WTC11 (cell line): ENCODE measurements at regions not wholly inside any gene's neighbourhood (a gene's known extent, or its start where the extent isn't known, plus 50 kb on each side); places are given as distances from the start of the nearest gene placed in this dataset.

Experiments
- ATAC-seq: fragments of 200-7000 bp; cut with Tn5 transposase; 2 replicates; pipeline ENCODE4 v1.10.0; 2021; ENCODE audit warnings: mild to moderate bottlenecking, moderate library complexity
- CTCF ChIA-PET: fragments of 300-600 bp; sonication (Branson Sonifier 250); formaldehyde crosslinking; loops from one replicate; lab custom pipeline; 2021; ENCODE audit warnings: antibody characterized with exemption; lab: Charles Lee
- POLR2A ChIA-PET: fragments of 350-600 bp; sonication (Branson Sonifier 250); formaldehyde crosslinking; loops from one replicate; lab custom pipeline; 2021; ENCODE audit warnings: antibody characterized with exemption; lab: Charles Lee
- DNase-seq: peaks from one replicate; pipeline ENCODE4 v3.0.0; 2021; ENCODE audit warnings: low spot score
- H3K27ac Mint-ChIP-seq: 2 replicates; pipeline ENCODE4 v1.8.0; 2021; ENCODE audit warnings: mixed read lengths
- H3K27me3 Mint-ChIP-seq: 2 replicates; pipeline ENCODE4 v1.8.0; 2021; ENCODE audit warnings: low read depth, mild to moderate bottlenecking, moderate library complexity, mixed read lengths
- H3K36me3 Mint-ChIP-seq: 2 replicates; pipeline ENCODE4 v1.8.0; 2021; ENCODE audit warnings: mixed read lengths
- H3K4me1 Mint-ChIP-seq: 2 replicates; pipeline ENCODE4 v1.8.0; 2022; ENCODE audit warnings: mixed read lengths
- H3K4me3 Mint-ChIP-seq: 2 replicates; pipeline ENCODE4 v1.8.0; 2021; ENCODE audit warnings: mild to moderate bottlenecking, moderate library complexity, mixed read lengths
- H3K9me3 Mint-ChIP-seq: 2 replicates; pipeline ENCODE4 v1.8.0; 2021; ENCODE audit warnings: mixed read lengths
- CBFB ChIP-seq: sonication (generic); formaldehyde crosslinking; IDR thresholded peaks from 2 replicates; pipeline ENCODE4 v1.8.1; 2022; ENCODE audit warnings: mild to moderate bottlenecking, low read depth, missing genetic modification reagents
- CREM ChIP-seq: sonication (generic); formaldehyde crosslinking; IDR thresholded peaks from 2 replicates; pipeline ENCODE4 v1.8.1; 2022; ENCODE audit warnings: mild to moderate bottlenecking, missing genetic modification reagents, moderate library complexity
- ELF4 ChIP-seq: sonication (generic); formaldehyde crosslinking; IDR thresholded peaks from 2 replicates; pipeline ENCODE4 v1.8.1; 2022; ENCODE audit warnings: low read depth, mild to moderate bottlenecking, moderate library complexity, missing genetic modification reagents
- EMX1 ChIP-seq: fragments of 250-450 bp; sonication (Bioruptor Pico); IDR thresholded peaks from 2 replicates; pipeline ENCODE4 v1.8.0; 2021; ENCODE audit warnings: mild to moderate bottlenecking
- ESRRA ChIP-seq: sonication (generic); formaldehyde crosslinking; IDR thresholded peaks from 2 replicates; pipeline ENCODE4 v1.8.1; 2022; ENCODE audit warnings: mild to moderate bottlenecking, missing genetic modification reagents, borderline replicate concordance
- FOXJ3 ChIP-seq: sonication (generic); formaldehyde crosslinking; IDR thresholded peaks from 2 replicates; pipeline ENCODE4 v1.9.0; 2021; ENCODE audit warnings: missing genetic modification reagents, mild to moderate bottlenecking, borderline replicate concordance
- FOXK1 ChIP-seq: sonication (generic); formaldehyde crosslinking; IDR thresholded peaks from 2 replicates; pipeline ENCODE4 v1.8.0; 2022; ENCODE audit warnings: mild to moderate bottlenecking, moderate library complexity, missing genetic modification reagents
- FOXP1 ChIP-seq: sonication (generic); formaldehyde crosslinking; IDR thresholded peaks from 2 replicates; pipeline ENCODE4 v1.8.0; 2022; ENCODE audit warnings: missing genetic modification reagents, mild to moderate bottlenecking, moderate library complexity, borderline replicate concordance
- HMGXB4 ChIP-seq: sonication (generic); formaldehyde crosslinking; IDR thresholded peaks from 2 replicates; pipeline ENCODE4 v1.8.1; 2023; ENCODE audit warnings: mild to moderate bottlenecking, moderate library complexity, missing genetic modification reagents
- NFATC4 ChIP-seq: fragments of 250-450 bp; sonication (Bioruptor Pico); IDR thresholded peaks from 2 replicates; pipeline ENCODE4 v1.9.0; 2021; ENCODE audit warnings: mild to moderate bottlenecking
- NFYB ChIP-seq: sonication (generic); formaldehyde crosslinking; conservative IDR thresholded peaks from 2 replicates; pipeline ENCODE4 v1.8.0; 2022; ENCODE audit warnings: low read depth, missing genetic modification reagents
- PRDM15 ChIP-seq: sonication (generic); formaldehyde crosslinking; IDR thresholded peaks from 2 replicates; pipeline ENCODE4 v1.8.0; 2022; ENCODE audit warnings: missing genetic modification reagents
- PRRX2 ChIP-seq: fragments of 250-450 bp; sonication (Bioruptor Pico); IDR thresholded peaks from 2 replicates; pipeline ENCODE4 v1.8.0; 2021; ENCODE audit warnings: mild to moderate bottlenecking
- SMAD4 ChIP-seq: sonication (generic); formaldehyde crosslinking; IDR thresholded peaks from 2 replicates; pipeline ENCODE4 v1.8.0; 2022; ENCODE audit warnings: mild to moderate bottlenecking, missing genetic modification reagents
- SOX15 ChIP-seq: fragments of 250-450 bp; sonication (Bioruptor Pico); IDR thresholded peaks from 2 replicates; pipeline ENCODE4 v1.9.0; 2021; ENCODE audit warnings: mild to moderate bottlenecking
- TEAD1 ChIP-seq: sonication (generic); formaldehyde crosslinking; IDR thresholded peaks from 2 replicates; pipeline ENCODE4 v1.8.0; 2022; ENCODE audit warnings: mild to moderate bottlenecking, missing genetic modification reagents
- TF ChIP-seq, protein P1 (sequence below): fragments of 200-600 bp; IDR thresholded peaks from 2 replicates; pipeline ENCODE4 v1.8.0; 2022; ENCODE audit warnings: antibody characterized with exemption
- TF ChIP-seq, protein P2 (sequence below): sonication (generic); formaldehyde crosslinking; IDR thresholded peaks from 2 replicates; pipeline ENCODE4 v1.8.0; 2023; ENCODE audit warnings: missing genetic modification reagents
- TF ChIP-seq, protein P3 (sequence below): sonication (generic); formaldehyde crosslinking; conservative IDR thresholded peaks from 2 replicates; pipeline ENCODE4 v1.8.1; 2023; ENCODE audit warnings: mild to moderate bottlenecking, low read depth, missing genetic modification reagents, moderate library complexity
- TF ChIP-seq, protein P4 (sequence below): sonication (generic); formaldehyde crosslinking; IDR thresholded peaks from 2 replicates; pipeline ENCODE4 v1.8.1; 2023; ENCODE audit warnings: mild to moderate bottlenecking, missing genetic modification reagents
- TF ChIP-seq, protein P5 (sequence below): sonication (generic); formaldehyde crosslinking; IDR thresholded peaks from 2 replicates; pipeline ENCODE4 v1.8.0; 2022; ENCODE audit warnings: mild to moderate bottlenecking, missing genetic modification reagents

DNA sequence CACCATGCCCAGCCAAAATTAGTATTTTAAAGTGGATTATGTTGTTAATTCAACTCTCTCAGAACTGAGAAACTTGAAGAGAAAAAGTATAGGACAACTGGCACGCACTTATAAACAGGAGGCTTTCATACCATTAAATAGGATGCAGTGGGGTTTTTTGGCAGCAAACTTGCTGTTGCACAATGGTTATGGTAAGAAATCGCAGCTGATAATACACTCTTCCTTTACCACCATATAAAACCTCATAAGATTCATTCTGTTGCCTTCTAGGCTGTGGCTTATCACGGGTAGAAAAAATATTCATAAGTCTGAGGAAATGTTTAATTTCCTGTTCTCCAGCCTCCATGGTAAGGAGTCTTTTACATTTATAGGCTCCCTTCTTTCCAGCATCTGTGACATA is 95.3 kb downstream of the TMCO5A start:
- peaks cover 3% of the 10 kb centered on the region; the same call in 1 of the 2 replicates for H3K36me3 Mint-ChIP-seq
- no peak overlapping the region for H3K4me3 Mint-ChIP-seq
- H3K27me3 Mint-ChIP-seq = no peaks in the 10 kb centered on the region
- ChIA-PET CTCF (no interaction called here), POLR2A (no interaction called here)
- no peak for DNase-seq
- H3K27ac Mint-ChIP-seq = no peak overlapping the region
- H3K9me3 Mint-ChIP-seq = peaks cover 24% of the 10 kb centered on the region
- TF ChIP-seq NFYB (CRISPR knock-in tag) (no peak), CREM (CRISPR knock-in tag) (no peak), PRDM15 (CRISPR knock-in tag) (no peak), NFATC4 (CRISPR knock-in tag) (no peak), FOXK1 (CRISPR knock-in tag) (no peak), ESRRA (no peak), FOXP1 (CRISPR knock-in tag) (no peak), SOX15 (CRISPR knock-in tag) (no peak), EMX1 (no peak), SMAD4 (CRISPR knock-in tag) (no peak)
- TF ChIP-seq, protein P1, sequence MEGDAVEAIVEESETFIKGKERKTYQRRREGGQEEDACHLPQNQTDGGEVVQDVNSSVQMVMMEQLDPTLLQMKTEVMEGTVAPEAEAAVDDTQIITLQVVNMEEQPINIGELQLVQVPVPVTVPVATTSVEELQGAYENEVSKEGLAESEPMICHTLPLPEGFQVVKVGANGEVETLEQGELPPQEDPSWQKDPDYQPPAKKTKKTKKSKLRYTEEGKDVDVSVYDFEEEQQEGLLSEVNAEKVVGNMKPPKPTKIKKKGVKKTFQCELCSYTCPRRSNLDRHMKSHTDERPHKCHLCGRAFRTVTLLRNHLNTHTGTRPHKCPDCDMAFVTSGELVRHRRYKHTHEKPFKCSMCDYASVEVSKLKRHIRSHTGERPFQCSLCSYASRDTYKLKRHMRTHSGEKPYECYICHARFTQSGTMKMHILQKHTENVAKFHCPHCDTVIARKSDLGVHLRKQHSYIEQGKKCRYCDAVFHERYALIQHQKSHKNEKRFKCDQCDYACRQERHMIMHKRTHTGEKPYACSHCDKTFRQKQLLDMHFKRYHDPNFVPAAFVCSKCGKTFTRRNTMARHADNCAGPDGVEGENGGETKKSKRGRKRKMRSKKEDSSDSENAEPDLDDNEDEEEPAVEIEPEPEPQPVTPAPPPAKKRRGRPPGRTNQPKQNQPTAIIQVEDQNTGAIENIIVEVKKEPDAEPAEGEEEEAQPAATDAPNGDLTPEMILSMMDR = no peak
- TF ChIP-seq, protein P2, sequence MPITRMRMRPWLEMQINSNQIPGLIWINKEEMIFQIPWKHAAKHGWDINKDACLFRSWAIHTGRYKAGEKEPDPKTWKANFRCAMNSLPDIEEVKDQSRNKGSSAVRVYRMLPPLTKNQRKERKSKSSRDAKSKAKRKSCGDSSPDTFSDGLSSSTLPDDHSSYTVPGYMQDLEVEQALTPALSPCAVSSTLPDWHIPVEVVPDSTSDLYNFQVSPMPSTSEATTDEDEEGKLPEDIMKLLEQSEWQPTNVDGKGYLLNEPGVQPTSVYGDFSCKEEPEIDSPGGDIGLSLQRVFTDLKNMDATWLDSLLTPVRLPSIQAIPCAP (CRISPR knock-in tag) = no peak
- TF ChIP-seq, all 79 proteins: peak for 0
- no peaks in the 10 kb centered on the region for H3K4me1 Mint-ChIP-seq
- no peak for ATAC-seq

DNA sequence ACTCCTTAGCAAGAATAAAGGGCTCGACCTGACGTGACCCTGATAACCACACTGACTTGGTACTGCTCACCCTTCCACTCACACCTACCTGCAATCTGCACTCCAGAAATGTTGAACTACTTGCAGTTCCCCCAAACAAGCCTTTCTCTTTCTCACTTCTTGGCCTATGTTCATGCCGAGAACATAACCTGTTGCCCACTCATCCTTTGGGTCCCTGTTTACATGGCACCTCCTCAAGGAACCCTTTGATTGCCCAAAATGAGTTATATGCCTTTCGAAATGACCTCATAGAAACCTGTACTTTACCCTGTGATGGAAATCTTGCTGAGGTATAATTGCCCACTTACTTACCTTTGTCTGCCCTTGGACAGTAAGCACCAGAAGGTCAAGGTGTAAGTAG is 96.2 kb downstream of the TMCO5A start:
- DNase-seq = no peak
- Mint-ChIP-seq H3K36me3 (peaks cover 3% of the 10 kb centered on the region; the same call in 1 of the 2 replicates), H3K4me1 (no peaks in the 10 kb centered on the region), H3K4me3 (no peak overlapping the region), H3K27me3 (no peaks in the 10 kb centered on the region), H3K9me3 (peaks cover 23% of the 10 kb centered on the region), H3K27ac (no peak overlapping the region)
- ChIA-PET POLR2A (no interaction called here), CTCF (no interaction called here)
- ATAC-seq = no peak
- TF ChIP-seq FOXJ3 (CRISPR knock-in tag) (no peak), HMGXB4 (no peak), ELF4 (CRISPR knock-in tag) (no peak), CBFB (CRISPR knock-in tag) (no peak), TEAD1 (CRISPR knock-in tag) (no peak), PRRX2 (no peak)
- TF ChIP-seq, protein P3, sequence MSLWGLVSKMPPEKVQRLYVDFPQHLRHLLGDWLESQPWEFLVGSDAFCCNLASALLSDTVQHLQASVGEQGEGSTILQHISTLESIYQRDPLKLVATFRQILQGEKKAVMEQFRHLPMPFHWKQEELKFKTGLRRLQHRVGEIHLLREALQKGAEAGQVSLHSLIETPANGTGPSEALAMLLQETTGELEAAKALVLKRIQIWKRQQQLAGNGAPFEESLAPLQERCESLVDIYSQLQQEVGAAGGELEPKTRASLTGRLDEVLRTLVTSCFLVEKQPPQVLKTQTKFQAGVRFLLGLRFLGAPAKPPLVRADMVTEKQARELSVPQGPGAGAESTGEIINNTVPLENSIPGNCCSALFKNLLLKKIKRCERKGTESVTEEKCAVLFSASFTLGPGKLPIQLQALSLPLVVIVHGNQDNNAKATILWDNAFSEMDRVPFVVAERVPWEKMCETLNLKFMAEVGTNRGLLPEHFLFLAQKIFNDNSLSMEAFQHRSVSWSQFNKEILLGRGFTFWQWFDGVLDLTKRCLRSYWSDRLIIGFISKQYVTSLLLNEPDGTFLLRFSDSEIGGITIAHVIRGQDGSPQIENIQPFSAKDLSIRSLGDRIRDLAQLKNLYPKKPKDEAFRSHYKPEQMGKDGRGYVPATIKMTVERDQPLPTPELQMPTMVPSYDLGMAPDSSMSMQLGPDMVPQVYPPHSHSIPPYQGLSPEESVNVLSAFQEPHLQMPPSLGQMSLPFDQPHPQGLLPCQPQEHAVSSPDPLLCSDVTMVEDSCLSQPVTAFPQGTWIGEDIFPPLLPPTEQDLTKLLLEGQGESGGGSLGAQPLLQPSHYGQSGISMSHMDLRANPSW (CRISPR knock-in tag) = no peak
- TF ChIP-seq, protein P4, sequence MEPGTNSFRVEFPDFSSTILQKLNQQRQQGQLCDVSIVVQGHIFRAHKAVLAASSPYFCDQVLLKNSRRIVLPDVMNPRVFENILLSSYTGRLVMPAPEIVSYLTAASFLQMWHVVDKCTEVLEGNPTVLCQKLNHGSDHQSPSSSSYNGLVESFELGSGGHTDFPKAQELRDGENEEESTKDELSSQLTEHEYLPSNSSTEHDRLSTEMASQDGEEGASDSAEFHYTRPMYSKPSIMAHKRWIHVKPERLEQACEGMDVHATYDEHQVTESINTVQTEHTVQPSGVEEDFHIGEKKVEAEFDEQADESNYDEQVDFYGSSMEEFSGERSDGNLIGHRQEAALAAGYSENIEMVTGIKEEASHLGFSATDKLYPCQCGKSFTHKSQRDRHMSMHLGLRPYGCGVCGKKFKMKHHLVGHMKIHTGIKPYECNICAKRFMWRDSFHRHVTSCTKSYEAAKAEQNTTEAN (CRISPR knock-in tag) = no peak
- TF ChIP-seq, protein P2 (CRISPR knock-in tag) = no peak
- TF ChIP-seq, protein P5, sequence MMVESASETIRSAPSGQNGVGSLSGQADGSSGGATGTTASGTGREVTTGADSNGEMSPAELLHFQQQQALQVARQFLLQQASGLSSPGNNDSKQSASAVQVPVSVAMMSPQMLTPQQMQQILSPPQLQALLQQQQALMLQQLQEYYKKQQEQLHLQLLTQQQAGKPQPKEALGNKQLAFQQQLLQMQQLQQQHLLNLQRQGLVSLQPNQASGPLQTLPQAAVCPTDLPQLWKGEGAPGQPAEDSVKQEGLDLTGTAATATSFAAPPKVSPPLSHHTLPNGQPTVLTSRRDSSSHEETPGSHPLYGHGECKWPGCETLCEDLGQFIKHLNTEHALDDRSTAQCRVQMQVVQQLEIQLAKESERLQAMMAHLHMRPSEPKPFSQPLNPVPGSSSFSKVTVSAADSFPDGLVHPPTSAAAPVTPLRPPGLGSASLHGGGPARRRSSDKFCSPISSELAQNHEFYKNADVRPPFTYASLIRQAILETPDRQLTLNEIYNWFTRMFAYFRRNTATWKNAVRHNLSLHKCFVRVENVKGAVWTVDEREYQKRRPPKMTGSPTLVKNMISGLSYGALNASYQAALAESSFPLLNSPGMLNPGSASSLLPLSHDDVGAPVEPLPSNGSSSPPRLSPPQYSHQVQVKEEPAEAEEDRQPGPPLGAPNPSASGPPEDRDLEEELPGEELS (CRISPR knock-in tag) = no peak
